Esophagus muscularis mucosa (tissue), 4 donors: ENCODE measurements at regions not wholly inside any gene's neighbourhood (a gene's known extent, or its start where the extent isn't known, plus 50 kb on each side); places are given as distances from the start of the nearest gene placed in this dataset.

ENCODE experiments used
- CTCF ChIP-seq, 3 experiments: fragments of 200-600 bp in 2 of 3; fragments of 450-650 bp in 1 of 3; sonication (generic) in 2 of 3; IDR thresholded peaks; one replicate each; pipeline ENCODE4 v1.5.1; 2017 to 2019; ENCODE audit warnings: antibody characterized with exemption in 3 of 3, mild to moderate bottlenecking in 2 of 3, moderate library complexity in 1 of 3
- EP300 ChIP-seq: sonication (generic); formaldehyde crosslinking; IDR thresholded peaks from one replicate; pipeline ENCODE4 v1.6.1; 2017; ENCODE audit warnings: antibody characterized with exemption
- POLR2AphosphoS5 ChIP-seq, 2 donors: sonication (generic); formaldehyde crosslinking; IDR thresholded peaks; one replicate each; pipeline ENCODE4 v1.6.1; 2017; ENCODE audit warnings: antibody characterized with exemption in 2 of 2

GRCh38 chr4:137739391-137739790 lies 207.1 kb upstream of the PCDH18 start:
- TF ChIP-seq CTCF (IDR thresholded peaks at IDR 0.05) (no peak), POLR2AphosphoS5 (IDR thresholded peaks at IDR 0.05) (no peak), EP300 (no peak)
